Endothelial cell of umbilical vein (primary cell): ENCODE measurements at regions not wholly inside any gene's neighbourhood (a gene's known extent, or its start where the extent isn't known, plus 50 kb on each side); places are given as distances from the start of the nearest gene placed in this dataset.
A peak's percentile ranks its signal among the peaks of the same experiment; 100 is the strongest.

Experiments used
- BruUV-seq: library from RNA; stranded (reverse); fragments of 400-500 nt; replicated peaks from 2 replicates; lab custom pipeline; 2021; lab: Mats Ljungman, UMichigan
- CTCF ChIA-PET: fragments of 300-600, 350-600 bp; sonication (Branson Sonifier 250); formaldehyde crosslinking; loops from one replicate; lab custom pipeline; 2021; ENCODE audit warnings: antibody characterized with exemption, inconsistent platforms; lab: Charles Lee
- POLR2A ChIA-PET: fragments of 300-600, 350-600 bp; sonication (Branson Sonifier 250); formaldehyde crosslinking; loops from one replicate; lab custom pipeline; 2021; ENCODE audit warnings: antibody characterized with exemption, inconsistent platforms; lab: Charles Lee
- DNase-seq: peaks from one replicate; pipeline ENCODE4 v3.0.0-alpha.2; 2011; ENCODE audit warnings: low read depth, low spot score
- FAIRE-seq: peaks from 2 replicates; lab custom pipeline; 2011; peaks lifted over from hg19 to GRCh38; lab: Jason Lieb, UNC
- H2AFZ ChIP-seq: 2 replicates; pipeline ENCODE4 v1.6.0; 2012; ENCODE audit warnings: low read depth, low read length, control low read depth, inconsistent platforms
- H3K27ac ChIP-seq: 2 replicates; pipeline ENCODE4 v1.5.1; 2011; ENCODE audit warnings: low read depth, mild to moderate bottlenecking, control low read depth, low read length, moderate library complexity; ENCODE audit not compliant: insufficient read depth
- H3K27me3 ChIP-seq, 2 experiments: 2 replicates each; pipeline versions ENCODE4 v1.6.0 to v1.6.1; 2011; ENCODE audit warnings: low read length in 2 of 2, mixed read lengths in 1 of 2; ENCODE audit not compliant: control insufficient read depth in 2 of 2, insufficient read depth in 2 of 2
- H3K36me3 ChIP-seq, 2 experiments: 2 replicates in 1 of 2; 3 replicates in 1 of 2; pipeline ENCODE4 v1.5.1; 2011; ENCODE audit warnings: low read length in 2 of 2, mild to moderate bottlenecking in 1 of 2, moderate library complexity in 1 of 2; ENCODE audit not compliant: control insufficient read depth in 2 of 2, insufficient read depth in 2 of 2; ENCODE audit errors: extremely low read depth in 1 of 2
- H3K4me1 ChIP-seq: 3 replicates; pipeline ENCODE4 v1.5.1; 2011; ENCODE audit warnings: mild to moderate bottlenecking, low read length; ENCODE audit not compliant: control insufficient read depth, insufficient read depth; ENCODE audit errors: extremely low read depth
- H3K4me2 ChIP-seq: 2 replicates; pipeline ENCODE4 v1.6.1; 2011; ENCODE audit warnings: low read length, control low read depth, mixed read lengths; ENCODE audit not compliant: insufficient read depth
- H3K4me3 ChIP-seq, 3 experiments: fragments of 200-600 bp in 1 of 3; sonication (generic), shearing (Covaris generic) in 1 of 3; replicated peaks in 1 of 3; 2 replicates each; pipeline ENCODE4 v1.5.1; 2011 to 2016; ENCODE audit warnings: control low read depth in 3 of 3, low read length in 3 of 3, mild to moderate bottlenecking in 2 of 3, inconsistent platforms in 1 of 3, low read depth in 1 of 3, moderate library complexity in 1 of 3; ENCODE audit not compliant: insufficient read depth in 1 of 3
- H3K79me2 ChIP-seq: 2 replicates; pipeline ENCODE4 v1.6.0; 2012; ENCODE audit warnings: low read length, inconsistent platforms; ENCODE audit not compliant: control insufficient read depth, insufficient read depth
- H3K9ac ChIP-seq: replicated peaks from 2 replicates; pipeline ENCODE3; 2011; ENCODE audit warnings: low read length, control low read depth; ENCODE audit not compliant: insufficient read depth; ENCODE audit errors: extremely low read depth
- H3K9me1 ChIP-seq: replicated peaks from 3 replicates; pipeline ENCODE4 v1.6.0; 2011; ENCODE audit warnings: mild to moderate bottlenecking, low read length; ENCODE audit not compliant: control insufficient read depth, insufficient read depth; ENCODE audit errors: extremely low read depth
- H3K9me3 ChIP-seq: replicated peaks from 2 replicates; pipeline ENCODE4 v1.5.1; 2012; ENCODE audit warnings: low read length, inconsistent platforms; ENCODE audit not compliant: control insufficient read depth, insufficient read depth
- H4K20me1 ChIP-seq: replicated peaks from 2 replicates; pipeline ENCODE3; 2011; ENCODE audit warnings: mild to moderate bottlenecking, low read length; ENCODE audit not compliant: control insufficient read depth, insufficient read depth; ENCODE audit errors: extremely low read depth
- CTCF ChIP-seq, 2 donors: IDR thresholded peaks; 1 replicate in 1 of 2; 2 replicates in 1 of 2; pipeline ENCODE4 v1.5.1; 2011; ENCODE audit warnings: low read length in 2 of 2, mild to moderate bottlenecking in 2 of 2, moderate library complexity in 2 of 2, control low read depth in 1 of 2, inconsistent platforms in 1 of 2, low read depth in 1 of 2; ENCODE audit not compliant: insufficient read depth in 1 of 2; ENCODE audit errors: extremely low read depth in 1 of 2
- EZH2 ChIP-seq: IDR thresholded peaks from 2 replicates; pipeline ENCODE4 v1.6.1; 2012; ENCODE audit warnings: borderline replicate concordance, low read depth, mild to moderate bottlenecking, moderate library complexity, low read length, inconsistent platforms; ENCODE audit not compliant: severe bottlenecking
- FOS ChIP-seq: IDR thresholded peaks from 2 replicates; pipeline ENCODE4 v1.6.1; 2011; ENCODE audit warnings: mild to moderate bottlenecking, low read length, moderate library complexity, borderline replicate concordance; ENCODE audit not compliant: insufficient read depth
- GATA2 ChIP-seq: IDR thresholded peaks from 2 replicates; pipeline ENCODE4 v1.7.0; 2011; ENCODE audit warnings: low read depth, mild to moderate bottlenecking, moderate library complexity, mixed read lengths, low read length; ENCODE audit not compliant: insufficient read length, insufficient read depth
- JUN ChIP-seq: IDR thresholded peaks from 2 replicates; pipeline ENCODE4 v1.6.1; 2011; ENCODE audit warnings: borderline replicate concordance, low read depth; ENCODE audit not compliant: insufficient read length, insufficient read depth
- MAX ChIP-seq: IDR thresholded peaks from 2 replicates; pipeline ENCODE4 v1.6.1; 2011; ENCODE audit not compliant: insufficient read depth, insufficient read length
- MYC ChIP-seq: IDR thresholded peaks from one replicate; pipeline ENCODE4 v1.6.1; 2011; ENCODE audit warnings: mild to moderate bottlenecking, low read depth, low read length
- POLR2A ChIP-seq: IDR thresholded peaks from 2 replicates; pipeline ENCODE4 v1.6.1; 2012; ENCODE audit warnings: low read depth, mild to moderate bottlenecking, control low read depth, low read length
- POLR2AphosphoS5 ChIP-seq: IDR thresholded peaks from 2 replicates; pipeline ENCODE4 v1.6.1; 2012; ENCODE audit warnings: low read depth, mild to moderate bottlenecking, control low read depth, low read length, moderate library complexity; ENCODE audit not compliant: insufficient read depth
- dilution Hi-C: fragments of 300-500 bp; cut with MboI; formaldehyde crosslinking; loops from one replicate; pipeline ENCODE4 v1.15.0; 2019; ENCODE audit warnings: low sequenced_read_pairs; ENCODE audit not compliant: extremely low pct_ligation_motif_present
- intact Hi-C: fragments of 100-400 bp; cut with micrococcal nuclease; formaldehyde crosslinking; loops from one replicate; pipeline ENCODE4 v1.10.0; 2022

- Histone ChIP-seq H3K4me3 (no peak overlapping the region), H3K27ac (no peak overlapping the region), H3K9me1 (no peaks in the 10 kb centered on the region), H4K20me1 (no peaks in the 10 kb centered on the region), H2AFZ (no peak overlapping the region), H3K79me2 (no peaks in the 10 kb centered on the region), H3K4me1 (no peaks in the 10 kb centered on the region), H3K9me3 (no peaks in the 10 kb centered on the region), H3K36me3 (no peaks in the 10 kb centered on the region), H3K27me3 (no peaks in the 10 kb centered on the region), H3K4me2 (no peak overlapping the region), H3K9ac (no peak overlapping the region)
- ChIA-PET POLR2A (no interaction called here), CTCF (interaction anchor here (0.8 to 2.9 kb wide), 2 partner anchors 20 to 25 kb away, joined by 3 to 20 read pairs; no protein-coding TSS in a partner anchor)
- BruUV-seq = no TSS peak
- TF ChIP-seq JUN (no peak), GATA2 (no peak), MYC (no peak), EZH2 (no peak), CTCF (IDR thresholded peaks at IDR 0.05; ENCODE audit: extremely low read depth in 1 of 2, insufficient read depth in 1 of 2, low read depth in 1 of 2, low read length in 2 of 2) (no peak), POLR2A (no peak), MAX (no peak), POLR2AphosphoS5 (no peak), FOS (no peak)
- no peak for FAIRE-seq
- dilution Hi-C loops (no loop called here), intact Hi-C loops (no loop called here)
- peak; percentile 67 for DNase-seq
Measured at GRCh38 chr12:91406920-91407341, 224.3 kb upstream of the DCN start.
